ENCODE measurements at regions not wholly inside any gene's neighbourhood (a gene's known extent, or its start where the extent isn't known, plus 50 kb on each side); places are given as distances from the start of the nearest gene placed in this dataset.

DNA sequence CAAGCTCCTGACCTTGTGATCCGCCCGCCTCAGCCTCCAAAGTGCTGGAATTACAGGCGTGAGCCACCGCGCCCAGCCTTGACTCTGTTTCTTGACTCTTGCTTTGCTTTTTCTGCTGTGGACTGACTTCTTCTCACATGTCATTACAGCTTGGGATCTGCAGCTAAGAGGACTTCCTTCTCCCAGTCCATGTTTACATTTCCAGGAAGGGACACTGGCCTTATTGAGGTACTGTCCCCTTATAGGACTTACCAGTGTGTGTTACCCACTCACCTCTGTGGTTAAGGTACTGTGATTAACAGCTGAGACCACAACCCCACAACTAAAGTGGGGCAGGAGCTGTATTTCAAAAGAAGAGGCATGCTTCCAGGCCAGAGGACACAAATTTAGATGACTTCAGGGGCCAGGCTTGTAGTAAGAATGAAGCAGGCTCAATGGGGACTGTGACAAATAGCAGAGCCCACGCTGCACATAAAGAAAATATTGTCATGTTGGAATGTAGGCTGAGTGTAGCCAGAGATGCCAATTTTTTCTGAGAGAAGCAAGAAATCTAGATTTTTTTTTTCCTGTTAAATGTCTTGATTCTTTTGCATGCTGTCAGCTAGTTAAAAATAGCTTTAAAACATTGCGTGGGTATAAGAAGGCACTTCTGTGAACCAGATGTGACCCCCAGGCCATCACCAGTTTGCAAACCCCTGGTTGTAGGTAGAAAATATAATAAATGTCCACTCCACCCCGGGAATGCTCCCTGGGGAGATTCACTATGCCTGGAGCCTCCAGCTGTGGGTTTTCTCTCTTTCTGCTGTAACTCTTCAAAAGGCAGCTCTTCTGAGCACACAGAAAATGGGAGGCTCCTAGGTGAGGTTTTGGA lies 75.0 kb downstream of the PTPDC1 start:
- intact Hi-C loops (cut with micrococcal nuclease), result no loop called here

DNA sequence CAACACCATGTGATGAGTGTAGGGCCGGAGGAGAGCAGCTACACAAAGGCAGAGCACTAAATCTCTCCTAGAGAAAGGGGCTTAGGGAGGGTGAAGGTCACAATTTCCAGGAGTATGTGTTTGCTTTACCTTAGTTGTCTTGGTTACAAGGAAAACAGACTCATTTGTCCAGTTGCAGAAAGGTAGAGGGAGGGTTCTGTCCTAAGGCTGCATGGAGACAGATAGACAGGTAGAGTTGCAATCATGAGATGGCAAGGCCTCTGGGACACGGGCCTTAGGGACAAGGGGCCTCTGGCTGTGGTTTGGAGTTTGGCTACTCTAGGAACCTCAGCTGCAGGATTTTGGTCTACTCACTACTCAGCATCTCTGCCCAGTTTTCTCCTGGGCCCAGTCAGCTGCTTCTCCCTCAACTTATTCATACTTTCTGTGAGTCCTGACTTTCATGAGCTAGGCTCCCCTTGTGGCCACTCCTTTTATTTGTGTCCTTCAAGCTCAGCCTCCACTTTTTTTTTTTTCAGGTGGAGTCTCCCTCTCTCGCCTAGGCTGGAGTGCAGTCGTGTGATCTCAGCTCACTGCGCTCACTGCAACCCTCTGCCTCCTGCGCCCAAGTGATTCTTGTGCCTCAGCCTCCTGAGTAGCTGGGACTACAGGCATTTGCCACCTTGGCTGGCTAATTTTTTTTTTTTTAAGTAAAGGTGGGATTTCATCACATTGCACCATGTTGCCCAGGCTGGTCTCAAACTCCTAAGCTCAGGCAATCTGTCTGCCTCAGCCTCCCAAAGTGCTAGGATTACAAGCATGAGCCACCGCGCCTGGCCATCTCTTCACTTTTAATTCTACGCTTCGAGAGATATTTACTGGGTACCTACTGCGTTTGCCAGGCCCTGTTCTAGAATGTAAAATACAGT lies 76.6 kb downstream of the PTPDC1 start:
- intact Hi-C loops (cut with micrococcal nuclease), result loop anchor here (10.0 kb wide), 1 partner anchor 1486 kb away; the partner anchor contains the start of gene IPPK

DNA sequence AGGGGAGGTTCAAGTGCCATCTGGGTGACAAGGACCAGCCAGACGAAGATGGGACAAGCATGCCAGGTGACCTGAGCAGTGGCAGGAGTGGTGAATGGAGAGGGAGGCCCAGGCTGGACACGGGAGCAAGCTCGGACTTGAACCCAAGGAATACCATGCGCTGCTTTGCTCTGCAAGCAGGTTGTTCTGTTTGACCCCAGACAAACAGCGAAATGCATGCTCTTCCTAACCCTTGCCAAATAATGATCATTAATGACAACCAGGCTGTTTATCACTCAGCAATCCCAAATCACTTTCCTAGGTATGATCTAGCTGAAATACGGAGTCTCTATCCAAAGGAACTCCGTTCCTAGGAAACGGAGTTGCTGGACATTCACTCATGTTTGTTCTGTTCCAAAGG lies 77.4 kb downstream of the PTPDC1 start:
- intact Hi-C loops (cut with micrococcal nuclease), result loop anchor here (10.0 kb wide), 1 partner anchor 1487 kb away; the partner anchor contains the start of gene IPPK

DNA sequence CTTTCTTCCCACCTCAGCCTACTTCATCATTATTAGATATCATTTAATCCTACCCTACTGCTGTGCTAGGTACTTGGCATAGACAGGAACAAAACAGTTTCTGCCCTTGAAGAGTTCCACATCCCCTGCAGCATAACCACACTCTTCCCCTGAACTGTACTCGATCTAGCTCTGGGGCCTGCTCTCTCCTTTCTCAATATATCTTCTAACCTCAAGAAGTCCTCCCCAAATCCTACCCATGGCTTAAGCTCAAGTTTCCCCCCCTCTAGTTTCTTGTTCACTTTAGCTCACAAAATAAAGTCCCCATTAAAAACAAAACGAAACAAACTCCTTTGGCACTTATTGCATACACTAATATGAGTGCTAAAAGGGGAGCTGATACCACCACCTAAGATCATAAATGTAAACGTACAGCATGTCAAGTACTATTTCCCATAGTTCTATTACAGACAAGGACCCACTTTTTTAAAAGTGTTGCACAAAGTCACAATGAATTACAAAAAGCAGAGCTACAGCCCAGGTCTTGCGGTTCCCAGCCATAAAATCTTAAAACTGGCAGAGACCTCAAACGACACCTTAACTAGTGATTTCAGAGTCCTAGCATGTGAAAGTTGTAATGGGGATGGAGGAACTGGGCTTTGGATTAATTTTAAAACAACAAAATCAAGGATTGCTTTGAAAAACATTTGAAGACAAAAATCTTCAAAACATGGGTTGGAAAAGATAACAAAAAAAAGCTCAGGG lies 80.7 kb downstream of the PTPDC1 start:
- intact Hi-C loops (cut with micrococcal nuclease), result loop anchor here (5.0 to 10.0 kb wide), 4 partner anchors 598 to 1712 kb away; partner anchors contain the start of genes ERCC6L2 and IPPK

DNA sequence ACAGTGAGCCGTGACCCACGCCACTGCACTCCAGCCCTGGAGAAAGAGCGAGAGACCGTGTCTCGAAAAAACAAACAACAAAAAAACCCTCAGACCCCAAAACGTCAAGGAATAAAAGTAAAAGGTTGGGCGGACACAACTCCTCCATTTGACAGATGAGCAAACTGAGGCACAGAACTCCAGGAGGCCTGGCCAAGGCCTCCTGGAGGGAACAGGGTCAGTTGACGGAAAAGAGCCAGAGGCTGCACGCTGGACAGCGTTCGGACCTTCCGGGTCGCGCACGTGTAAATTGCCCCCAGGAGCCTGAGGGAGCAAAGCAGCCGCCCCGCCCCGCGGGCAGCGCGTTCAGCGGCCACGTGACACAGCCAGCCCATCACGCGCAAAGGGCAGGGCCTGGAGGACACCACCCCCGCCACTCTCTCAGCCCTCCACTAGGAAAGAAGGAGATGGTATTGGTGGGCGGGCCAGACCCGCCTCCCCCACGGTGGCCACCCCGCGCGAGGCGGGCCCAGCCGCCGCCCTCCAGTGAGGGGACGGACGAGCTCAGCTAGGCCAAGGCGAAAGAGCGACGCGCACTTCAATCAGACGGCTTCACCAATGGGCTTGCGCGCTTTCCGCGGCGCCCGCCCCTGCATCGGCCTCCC lies 81.5 kb downstream of the PTPDC1 start:
- intact Hi-C loops (cut with micrococcal nuclease), result loop anchor here (1.0 to 10.0 kb wide), 10 partner anchors 48 to 1712 kb away; partner anchors contain the start of genes AOPEP, ERCC6L2, FAM120AOS and IPPK

DNA sequence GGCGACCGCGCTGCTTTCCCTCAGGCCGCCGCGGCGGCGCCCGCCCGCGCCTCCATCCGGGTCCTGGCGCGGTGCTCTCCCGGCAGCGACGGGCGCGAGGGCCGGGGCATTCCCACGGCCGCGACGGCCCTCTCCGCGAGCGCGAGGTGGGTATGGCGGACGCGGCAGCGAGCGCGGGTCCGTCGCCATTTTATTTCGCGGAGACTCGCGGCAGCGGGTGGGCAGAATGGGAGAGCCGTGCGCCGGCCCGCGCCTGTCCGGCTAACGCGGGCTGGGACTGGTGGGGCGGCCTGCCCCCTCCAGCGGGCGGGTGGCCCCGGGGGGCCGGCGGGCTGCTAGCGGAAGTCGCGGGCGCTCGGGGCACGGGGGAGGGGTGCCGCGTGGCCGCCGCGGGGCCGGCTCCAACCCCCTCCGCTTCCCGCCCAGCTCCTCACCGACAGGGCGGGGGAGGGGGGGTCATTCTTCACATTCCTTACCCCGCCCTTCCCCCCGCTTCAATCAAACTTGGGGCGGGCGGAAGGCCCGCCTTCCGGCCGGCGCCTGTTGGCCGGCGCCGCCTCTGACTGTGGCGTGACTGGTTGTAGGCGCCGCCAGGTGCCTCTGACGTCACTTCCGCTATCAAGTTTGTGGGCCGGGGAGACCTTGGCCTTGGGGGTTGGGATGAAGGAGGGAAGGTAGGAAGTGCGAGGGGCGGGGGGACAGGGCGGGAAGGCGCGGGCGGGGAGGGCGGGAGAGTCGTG lies 82.1 kb downstream of the PTPDC1 start:
- intact Hi-C loops (cut with micrococcal nuclease), result loop anchor here (1.0 to 10.0 kb wide), 10 partner anchors 47 to 1711 kb away; partner anchors contain the start of genes AOPEP, ERCC6L2, FAM120AOS and IPPK

DNA sequence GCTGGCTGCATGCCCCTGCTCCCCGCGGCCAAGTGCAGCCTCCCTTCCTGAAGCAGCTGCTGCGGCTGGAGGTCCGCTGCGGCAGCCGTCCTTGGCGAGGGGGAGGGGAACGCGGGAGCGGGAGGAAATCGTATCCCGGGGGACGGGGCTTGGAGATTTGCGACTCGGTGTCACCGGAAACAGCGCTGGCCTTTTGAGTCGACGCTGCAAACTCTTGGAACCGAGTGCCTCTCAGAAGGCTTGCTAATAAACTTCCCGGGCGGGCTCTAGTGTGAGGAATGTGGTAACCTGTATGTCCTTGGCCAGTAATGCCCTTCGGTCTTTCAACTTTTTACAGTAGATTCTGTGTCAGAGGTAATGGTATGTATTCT lies 82.7 kb downstream of the PTPDC1 start:
- intact Hi-C loops (cut with micrococcal nuclease), result loop anchor here (1.0 to 10.0 kb wide), 10 partner anchors 46 to 1710 kb away; partner anchors contain the start of genes AOPEP, ERCC6L2, FAM120AOS and IPPK

DNA sequence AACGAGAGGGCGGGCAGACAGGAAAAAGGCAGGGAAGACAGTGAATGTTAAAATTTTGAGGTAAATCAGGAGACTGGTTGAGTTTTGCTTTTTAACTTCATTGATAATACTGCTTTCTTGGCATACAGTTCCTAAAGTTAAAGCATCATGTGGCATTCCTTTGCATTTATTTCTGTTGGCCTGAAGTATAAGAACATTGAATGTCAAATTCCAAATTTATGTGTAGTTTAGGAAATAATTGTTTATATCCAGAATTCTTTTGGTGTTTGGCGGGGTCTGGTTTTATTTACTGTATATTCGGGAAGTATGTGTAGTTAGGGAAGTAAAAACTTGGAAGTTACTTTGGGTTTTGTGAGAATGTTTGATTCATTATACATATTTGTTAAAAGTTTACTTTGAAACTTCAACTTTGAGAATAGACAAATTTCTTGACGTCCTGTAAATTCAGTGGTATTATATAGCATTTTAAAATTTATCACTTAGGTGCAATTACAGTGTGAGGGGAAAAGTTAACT lies 83.2 kb downstream of the PTPDC1 start:
- intact Hi-C loops (cut with micrococcal nuclease), result loop anchor here (2.0 to 10.0 kb wide), 7 partner anchors 207 to 1710 kb away; partner anchors contain the start of genes AOPEP, ERCC6L2, FAM120AOS and IPPK

DNA sequence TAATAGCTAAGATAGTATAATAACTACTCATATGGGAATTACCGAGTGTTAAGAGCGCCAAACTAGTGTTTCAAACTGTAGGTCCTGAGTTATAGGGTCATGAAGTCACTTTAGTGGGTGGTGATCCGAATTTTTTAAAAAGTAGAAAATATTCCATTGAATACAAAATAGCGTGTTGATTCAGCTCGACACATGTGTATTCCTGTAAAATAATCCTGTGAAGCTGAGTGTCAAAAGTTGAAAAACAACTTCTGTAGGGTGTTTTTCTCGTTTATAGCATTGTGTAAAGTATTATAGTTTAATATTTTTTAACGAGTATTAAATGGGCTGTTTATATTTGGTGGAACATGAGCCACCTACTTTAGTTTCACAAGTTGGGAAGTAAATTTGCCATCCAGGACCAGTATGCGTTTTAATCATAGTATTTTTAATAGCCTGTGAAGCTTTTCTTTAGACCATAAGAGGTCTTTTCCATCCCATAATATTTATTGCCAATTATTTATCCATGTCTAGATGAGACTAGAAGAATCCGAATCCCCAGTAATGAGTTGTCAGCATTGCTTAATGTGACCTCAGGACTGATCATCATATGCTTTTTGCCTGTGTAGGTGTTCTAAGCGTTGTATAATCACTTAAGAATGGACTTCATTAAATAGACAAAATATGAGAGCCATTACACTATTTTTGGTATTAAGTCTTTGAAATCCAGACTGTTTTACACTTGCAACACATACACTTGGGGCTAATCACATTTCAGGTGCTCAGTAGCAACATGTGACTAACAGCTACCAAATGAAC lies 84.1 kb downstream of the PTPDC1 start:
- intact Hi-C loops (cut with micrococcal nuclease), result loop anchor here (1.0 to 10.0 kb wide), 5 partner anchors 103 to 1709 kb away; partner anchors contain the start of genes ERCC6L2 and IPPK

DNA sequence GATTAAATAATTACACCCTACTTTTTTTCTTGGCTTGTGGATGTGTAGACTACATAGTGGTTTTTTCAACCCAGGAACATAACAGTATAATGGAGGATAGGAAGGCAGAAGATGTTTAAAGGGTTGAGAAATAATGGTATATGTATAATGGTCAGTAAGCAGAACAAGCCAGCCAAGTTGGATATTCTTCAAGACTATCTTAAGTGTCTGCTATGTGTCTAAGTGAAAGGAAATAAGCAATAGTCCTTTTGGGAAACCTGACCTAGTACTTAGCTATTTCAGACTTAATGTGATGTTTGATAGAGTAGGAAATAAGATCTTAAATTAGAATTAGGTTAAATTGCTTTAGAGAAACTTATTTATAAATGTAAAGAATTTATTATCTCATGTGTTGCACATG lies 85.7 kb downstream of the PTPDC1 start:
- intact Hi-C loops (cut with micrococcal nuclease), result loop anchor here (5.0 to 10.0 kb wide), 4 partner anchors 603 to 1707 kb away; partner anchors contain the start of genes ERCC6L2 and IPPK

DNA sequence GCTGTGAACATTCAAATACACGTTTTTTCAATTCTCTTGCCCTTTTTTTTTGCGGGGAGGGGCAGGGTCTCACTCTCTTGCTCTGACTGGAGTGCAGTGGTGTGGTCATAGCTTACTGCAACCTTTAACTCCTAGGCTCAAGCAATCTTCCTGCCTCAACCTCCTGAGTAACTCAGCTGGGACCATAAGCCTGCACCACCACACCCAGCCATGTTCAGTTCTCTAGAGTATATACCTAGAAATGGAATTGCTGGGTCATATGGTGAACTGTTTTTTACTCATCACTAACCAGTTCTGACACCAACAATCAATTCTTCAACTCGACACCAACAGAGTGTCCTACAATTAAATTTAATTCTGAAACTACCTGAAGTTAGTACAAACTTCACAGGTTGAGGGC lies 85.5 kb upstream of the ZNF169 start:
- intact Hi-C loops (cut with micrococcal nuclease), result no loop called here

DNA sequence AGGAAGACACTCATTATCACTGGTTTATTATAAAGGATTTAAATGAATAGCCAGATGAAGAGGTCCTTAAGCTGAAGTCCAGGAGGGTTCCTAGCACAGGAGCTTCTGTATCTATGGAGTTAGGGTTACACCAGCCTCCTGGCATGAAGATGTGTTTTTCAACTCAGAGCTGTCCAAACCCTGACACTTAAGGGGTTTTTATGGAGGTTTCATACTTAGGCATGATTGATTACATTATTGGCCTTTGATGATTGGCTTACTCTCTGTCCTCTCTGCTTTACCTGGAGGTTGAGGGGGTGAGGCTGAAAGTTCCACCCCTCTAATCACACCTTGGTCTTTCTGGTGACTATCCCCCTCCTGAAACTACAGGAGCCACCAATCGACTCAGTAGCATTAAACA lies 84.9 kb upstream of the ZNF169 start:
- intact Hi-C loops (cut with micrococcal nuclease), result no loop called here

DNA sequence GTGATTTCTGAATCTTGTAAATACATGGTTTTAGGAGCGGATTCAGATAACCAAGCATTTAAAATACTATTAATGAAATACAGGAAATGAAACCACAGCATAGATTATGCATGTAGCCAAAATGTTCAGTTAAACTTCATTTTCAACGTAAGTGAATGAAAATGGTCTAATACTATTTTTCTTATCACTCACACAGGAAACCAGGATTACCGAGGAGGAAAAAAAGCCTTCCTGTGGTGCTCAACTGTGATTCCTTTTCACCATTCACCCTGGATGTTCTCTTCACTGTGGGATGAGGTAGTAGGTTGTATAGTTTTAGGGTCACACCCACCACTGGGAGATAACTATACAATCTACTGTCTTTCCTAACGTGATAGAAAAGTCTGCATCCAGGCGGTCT lies 83.4 kb upstream of the ZNF169 start:
- intact Hi-C loops (cut with micrococcal nuclease), result no loop called here

DNA sequence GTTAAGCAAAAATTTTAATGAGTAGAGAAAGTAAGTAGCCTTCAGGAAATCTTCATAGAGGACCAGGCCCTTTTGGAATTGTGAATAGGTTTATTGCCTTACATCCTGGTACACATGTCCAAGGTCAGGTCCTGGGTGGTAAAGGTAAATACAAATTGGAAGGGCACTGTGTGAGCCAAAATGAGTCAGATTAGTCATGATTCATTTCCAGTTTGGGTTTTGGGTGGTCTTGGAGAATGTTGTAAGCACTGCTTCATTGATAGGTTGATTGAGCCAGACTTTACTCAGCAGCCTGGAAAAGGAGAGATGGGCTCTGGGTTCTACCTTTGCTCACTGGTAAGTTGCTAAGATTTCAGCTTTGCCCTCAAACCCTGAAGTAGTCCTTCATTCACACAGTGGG lies 82.5 kb upstream of the ZNF169 start:
- intact Hi-C loops (cut with micrococcal nuclease), result no loop called here

DNA sequence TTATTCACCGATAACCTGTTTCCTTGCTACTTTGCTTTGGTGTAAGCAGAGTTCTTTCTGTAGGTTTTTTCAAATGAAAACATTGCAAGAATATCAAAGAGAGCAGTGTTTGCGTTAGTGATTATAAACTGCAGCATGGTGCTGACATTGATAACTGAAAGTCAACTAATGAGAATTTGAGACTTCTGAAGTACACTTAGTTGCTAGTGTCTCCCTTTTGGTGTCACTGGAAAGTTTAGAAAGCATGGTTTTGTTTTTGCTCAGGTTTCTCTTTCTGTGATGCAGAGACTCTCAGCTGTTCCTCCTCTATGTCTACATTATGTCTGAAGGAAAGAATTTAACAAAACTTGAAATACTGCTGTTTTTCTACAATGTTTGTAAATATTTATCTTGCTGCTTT lies 80.2 kb upstream of the ZNF169 start:
- intact Hi-C loops (cut with micrococcal nuclease), result no loop called here

DNA sequence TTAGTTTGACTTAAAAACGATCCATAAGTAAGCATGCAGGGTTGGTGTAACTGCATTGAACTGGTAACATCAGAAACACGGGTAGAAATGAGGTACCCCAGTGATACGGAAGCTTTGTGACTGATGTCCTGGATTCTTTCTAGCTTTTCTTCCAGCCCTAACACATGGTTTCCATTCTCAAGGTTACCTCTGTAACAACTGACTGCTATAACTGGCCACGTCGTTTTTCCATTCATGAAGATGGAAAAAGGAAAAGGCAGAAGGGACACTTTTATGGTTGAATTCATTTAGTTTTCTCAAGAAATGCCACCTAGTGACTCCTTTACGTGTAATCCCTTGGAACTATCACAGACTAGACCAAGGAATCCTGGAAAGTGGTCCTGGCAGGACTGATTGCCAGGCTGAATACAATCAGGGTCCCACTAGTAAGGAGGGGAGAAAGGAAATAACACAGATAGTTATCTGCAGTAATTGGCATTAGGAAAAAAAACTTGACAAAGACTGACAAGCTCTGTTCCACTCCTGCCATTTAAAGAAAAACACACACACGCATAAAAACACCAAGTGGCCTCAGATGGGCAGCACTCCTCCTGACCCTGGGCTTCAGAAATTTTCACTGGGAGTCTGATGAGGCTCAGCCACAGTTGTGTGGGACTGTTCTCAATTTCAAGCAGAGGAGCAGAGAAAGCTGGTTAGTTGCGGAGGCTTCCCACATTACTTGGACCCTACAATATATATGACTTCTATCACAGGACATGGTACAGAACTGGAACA lies 77.5 kb upstream of the ZNF169 start:
- intact Hi-C loops (cut with micrococcal nuclease), result no loop called here

DNA sequence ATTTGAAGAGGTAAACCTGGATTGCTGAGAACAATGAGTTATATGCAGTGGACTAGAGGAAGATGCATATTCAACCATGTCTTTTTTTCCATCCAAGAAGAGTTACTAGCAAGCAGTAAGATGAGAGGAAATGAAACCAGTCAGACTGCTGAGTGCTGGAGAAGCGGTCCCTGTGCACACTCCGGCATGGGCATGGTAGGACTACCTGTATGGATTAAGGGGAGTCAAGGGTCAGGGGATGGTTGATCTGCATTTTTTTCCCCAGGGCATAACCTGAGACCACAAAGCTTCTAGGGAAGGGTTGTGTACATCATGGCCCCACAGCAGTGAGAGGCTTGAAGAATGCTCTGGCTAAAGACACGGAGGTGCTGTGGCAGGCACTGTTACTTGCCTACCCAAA lies 76.6 kb upstream of the ZNF169 start:
- intact Hi-C loops (cut with micrococcal nuclease), result no loop called here
